ENCODE measurements at regions not wholly inside any gene's neighbourhood (a gene's known extent, or its start where the extent isn't known, plus 50 kb on each side); places are given as distances from the start of the nearest gene placed in this dataset.

DNA sequence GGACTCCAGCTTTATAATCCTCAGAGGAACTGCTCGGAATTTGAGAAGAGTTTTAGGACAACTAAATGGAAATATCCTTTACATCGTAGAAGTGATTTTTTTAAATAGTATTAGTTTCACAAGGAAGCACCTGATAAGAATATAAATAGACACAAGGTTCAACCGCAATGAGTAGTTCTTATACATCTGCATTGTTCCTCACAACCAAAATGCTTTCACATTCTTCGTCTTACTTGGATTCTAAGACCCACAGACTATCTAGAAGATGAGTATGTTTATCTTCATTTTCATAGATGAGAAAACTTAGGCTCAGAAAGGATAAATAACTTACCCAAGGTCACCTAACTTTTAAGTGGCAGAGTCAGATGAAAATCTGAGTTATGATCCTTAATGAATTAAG, 469.0 kb downstream of the GALC start:
- Histone ChIP-seq H3K9me3 (ENCODE audit: control insufficient read depth in 2 of 2, low read length in 2 of 2) (peaks cover 0 to 3% of the 10 kb centered on the region in 2 donors), H3K4me3 (ENCODE audit: low read length in 2 of 2) (no peak overlapping the region), H3K36me3 (ENCODE audit: control insufficient read depth in 2 of 2, insufficient read depth in 2 of 2, low read length in 2 of 2) (no peaks in the 10 kb centered on the region), H3K27me3 (ENCODE audit: control insufficient read depth in 2 of 2, insufficient read depth in 2 of 2, low read length in 2 of 2) (no peaks in the 10 kb centered on the region), H3K27ac (ENCODE audit: low read depth in 2 of 2, low read length in 2 of 2) (no peak overlapping the region), H3K4me1 (ENCODE audit: control insufficient read depth in 2 of 2, insufficient read depth in 2 of 2, low read length in 2 of 2) (no peaks in the 10 kb centered on the region), H3K9ac (ENCODE audit: low read depth in 1 of 2, low read length in 2 of 2) (no peak overlapping the region)

DNA sequence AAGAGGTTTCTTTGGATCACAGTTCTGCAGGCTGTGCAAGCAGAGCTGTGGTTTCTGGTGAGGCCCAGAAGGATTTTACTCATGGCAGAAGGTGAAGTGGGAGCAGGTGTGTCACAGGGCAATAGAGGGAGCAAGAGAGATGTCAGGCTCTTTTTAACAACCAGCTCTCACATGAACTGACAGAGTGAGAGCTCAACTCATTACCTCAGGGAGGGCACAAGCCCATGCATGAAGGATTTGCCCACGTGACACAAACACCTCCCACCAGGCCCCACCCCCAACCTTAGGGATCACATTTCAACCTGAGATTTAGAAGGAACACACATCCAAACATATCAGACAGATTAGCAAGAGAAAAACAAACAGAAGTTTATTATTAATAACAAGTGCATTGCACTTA, 470.4 kb downstream of the GALC start:
- no peaks in the 10 kb centered on the region for H3K4me1 ChIP-seq (ENCODE audit: control insufficient read depth in 2 of 2, insufficient read depth in 2 of 2, low read length in 2 of 2)
- H3K4me3 ChIP-seq (ENCODE audit: low read length in 2 of 2), result no peak overlapping the region
- H3K36me3 ChIP-seq (ENCODE audit: control insufficient read depth in 2 of 2, insufficient read depth in 2 of 2, low read length in 2 of 2), result no peaks in the 10 kb centered on the region
- H3K27ac ChIP-seq (ENCODE audit: low read depth in 2 of 2, low read length in 2 of 2), result no peak overlapping the region
- no peak overlapping the region for H3K9ac ChIP-seq (ENCODE audit: low read depth in 1 of 2, low read length in 2 of 2)
- H3K27me3 ChIP-seq (ENCODE audit: control insufficient read depth in 2 of 2, insufficient read depth in 2 of 2, low read length in 2 of 2), result no peaks in the 10 kb centered on the region
- H3K9me3 ChIP-seq (ENCODE audit: control insufficient read depth in 2 of 2, low read length in 2 of 2), result peaks cover 3% of the 10 kb centered on the region in 2 donors

DNA sequence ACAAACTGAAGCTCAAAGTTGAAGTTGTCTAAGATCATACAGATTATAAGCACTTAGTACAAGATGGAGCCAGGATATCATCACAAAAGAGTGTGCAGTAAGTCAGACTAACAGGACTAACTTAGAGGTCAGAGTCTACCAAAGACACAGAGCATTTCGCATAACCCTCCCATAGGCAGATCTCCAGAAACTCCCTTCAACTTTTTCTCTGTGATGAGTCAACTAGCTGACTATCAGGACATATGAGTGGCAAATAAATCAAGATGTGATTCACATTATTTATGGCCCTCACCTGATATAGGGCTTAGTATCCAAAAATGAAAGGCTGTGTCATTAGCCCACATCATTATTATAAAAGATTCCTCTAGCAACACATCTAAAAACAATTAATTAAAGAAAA, 484.6 kb downstream of the GALC start:
- H3K4me3 ChIP-seq (ENCODE audit: low read length in 2 of 2), result no peak overlapping the region
- no peaks in the 10 kb centered on the region for H3K27me3 ChIP-seq (ENCODE audit: control insufficient read depth in 2 of 2, insufficient read depth in 2 of 2, low read length in 2 of 2)
- no peak overlapping the region for H3K27ac ChIP-seq (ENCODE audit: low read depth in 2 of 2, low read length in 2 of 2)
- no peaks in the 10 kb centered on the region for H3K36me3 ChIP-seq (ENCODE audit: control insufficient read depth in 2 of 2, insufficient read depth in 2 of 2, low read length in 2 of 2)
- H3K9me3 ChIP-seq (ENCODE audit: control insufficient read depth in 2 of 2, low read length in 2 of 2), result peaks cover 0 to 4% of the 10 kb centered on the region in 2 donors
- no peaks in the 10 kb centered on the region for H3K4me1 ChIP-seq (ENCODE audit: control insufficient read depth in 2 of 2, insufficient read depth in 2 of 2, low read length in 2 of 2)
- H3K9ac ChIP-seq (ENCODE audit: low read depth in 1 of 2, low read length in 2 of 2), result no peak overlapping the region

GRCh38 chr14:87503711-87504110, 489.3 kb downstream of the GALC start:
- H3K27me3 ChIP-seq (ENCODE audit: control insufficient read depth in 2 of 2, insufficient read depth in 2 of 2, low read length in 2 of 2), result no peaks in the 10 kb centered on the region
- no peak overlapping the region for H3K27ac ChIP-seq (ENCODE audit: low read depth in 2 of 2, low read length in 2 of 2)
- no peak overlapping the region for H3K4me3 ChIP-seq (ENCODE audit: low read length in 2 of 2)
- no peaks in the 10 kb centered on the region for H3K36me3 ChIP-seq (ENCODE audit: control insufficient read depth in 2 of 2, insufficient read depth in 2 of 2, low read length in 2 of 2)
- peaks cover 0 to 7% of the 10 kb centered on the region in 2 donors for H3K9me3 ChIP-seq (ENCODE audit: control insufficient read depth in 2 of 2, low read length in 2 of 2)
- H3K4me1 ChIP-seq (ENCODE audit: control insufficient read depth in 2 of 2, insufficient read depth in 2 of 2, low read length in 2 of 2), result no peaks in the 10 kb centered on the region
- no peak overlapping the region for H3K9ac ChIP-seq (ENCODE audit: low read depth in 1 of 2, low read length in 2 of 2)

DNA sequence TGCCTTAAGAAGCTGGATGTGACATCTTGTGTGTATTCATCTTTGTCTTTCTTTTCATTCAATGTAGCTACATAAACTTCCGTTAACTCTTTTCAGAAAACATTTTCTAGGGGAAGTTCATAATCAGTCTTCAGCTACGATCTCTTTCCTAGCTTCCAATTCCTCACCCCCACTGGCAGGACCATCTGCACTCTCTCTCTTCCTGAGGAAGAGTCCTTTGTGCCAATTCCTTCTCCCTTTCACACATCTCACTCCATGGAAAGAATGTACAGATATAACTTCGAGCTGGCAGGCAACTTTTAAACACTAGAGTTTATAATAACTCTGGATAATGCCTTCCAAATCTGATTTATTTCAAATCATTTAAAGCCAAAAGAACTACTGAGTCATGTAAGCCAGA, 495.7 kb downstream of the GALC start:
- Histone ChIP-seq H3K36me3 (ENCODE audit: control insufficient read depth in 2 of 2, insufficient read depth in 2 of 2, low read length in 2 of 2) (no peaks in the 10 kb centered on the region), H3K4me1 (ENCODE audit: control insufficient read depth in 2 of 2, insufficient read depth in 2 of 2, low read length in 2 of 2) (no peaks in the 10 kb centered on the region), H3K27ac (ENCODE audit: low read depth in 2 of 2, low read length in 2 of 2) (no peak overlapping the region), H3K27me3 (ENCODE audit: control insufficient read depth in 2 of 2, insufficient read depth in 2 of 2, low read length in 2 of 2) (no peaks in the 10 kb centered on the region), H3K9me3 (ENCODE audit: control insufficient read depth in 2 of 2, low read length in 2 of 2) (peaks cover 0 to 3% of the 10 kb centered on the region in 2 donors), H3K9ac (ENCODE audit: low read depth in 1 of 2, low read length in 2 of 2) (no peak overlapping the region), H3K4me3 (ENCODE audit: low read length in 2 of 2) (no peak overlapping the region)

- peaks cover 0 to 3% of the 10 kb centered on the region in 2 donors for H3K9me3 ChIP-seq (ENCODE audit: control insufficient read depth in 2 of 2, low read length in 2 of 2)
- H3K36me3 ChIP-seq (ENCODE audit: control insufficient read depth in 2 of 2, insufficient read depth in 2 of 2, low read length in 2 of 2), result no peaks in the 10 kb centered on the region
- H3K4me1 ChIP-seq (ENCODE audit: control insufficient read depth in 2 of 2, insufficient read depth in 2 of 2, low read length in 2 of 2), result no peaks in the 10 kb centered on the region
- no peak overlapping the region for H3K9ac ChIP-seq (ENCODE audit: low read depth in 1 of 2, low read length in 2 of 2)
- no peak overlapping the region for H3K27ac ChIP-seq (ENCODE audit: low read depth in 2 of 2, low read length in 2 of 2)
- H3K4me3 ChIP-seq (ENCODE audit: low read length in 2 of 2), result no peak overlapping the region
- no peaks in the 10 kb centered on the region for H3K27me3 ChIP-seq (ENCODE audit: control insufficient read depth in 2 of 2, insufficient read depth in 2 of 2, low read length in 2 of 2)
Measured at GRCh38 chr14:87494010-87494409, 499.0 kb downstream of the GALC start.

DNA sequence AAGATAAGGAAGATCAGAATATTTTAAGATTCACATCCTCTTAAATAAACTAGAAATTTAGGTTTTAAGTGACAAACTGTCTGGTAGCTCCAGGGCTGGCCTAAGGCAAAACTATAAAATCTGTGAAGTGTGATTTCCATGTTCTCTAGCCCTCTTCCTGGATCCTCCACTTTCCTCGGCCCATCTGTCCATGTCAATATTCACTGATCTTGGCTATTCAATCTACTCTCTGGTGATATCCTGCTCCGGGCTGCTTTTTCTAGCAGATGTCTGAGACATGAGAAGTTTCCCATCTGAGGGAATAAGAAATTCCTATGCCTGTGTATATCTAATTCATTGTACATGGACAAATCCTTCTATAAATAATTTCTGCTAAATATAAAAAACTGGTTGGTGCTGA, 500.4 kb downstream of the GALC start:
- Histone ChIP-seq H3K4me1 (ENCODE audit: control insufficient read depth in 2 of 2, insufficient read depth in 2 of 2, low read length in 2 of 2) (no peaks in the 10 kb centered on the region), H3K9ac (ENCODE audit: low read depth in 1 of 2, low read length in 2 of 2) (no peak overlapping the region), H3K27ac (ENCODE audit: low read depth in 2 of 2, low read length in 2 of 2) (no peak overlapping the region), H3K9me3 (ENCODE audit: control insufficient read depth in 2 of 2, low read length in 2 of 2) (peaks cover 3 to 4% of the 10 kb centered on the region in 2 donors), H3K4me3 (ENCODE audit: low read length in 2 of 2) (no peak overlapping the region), H3K36me3 (ENCODE audit: control insufficient read depth in 2 of 2, insufficient read depth in 2 of 2, low read length in 2 of 2) (no peaks in the 10 kb centered on the region), H3K27me3 (ENCODE audit: control insufficient read depth in 2 of 2, insufficient read depth in 2 of 2, low read length in 2 of 2) (no peaks in the 10 kb centered on the region)

DNA sequence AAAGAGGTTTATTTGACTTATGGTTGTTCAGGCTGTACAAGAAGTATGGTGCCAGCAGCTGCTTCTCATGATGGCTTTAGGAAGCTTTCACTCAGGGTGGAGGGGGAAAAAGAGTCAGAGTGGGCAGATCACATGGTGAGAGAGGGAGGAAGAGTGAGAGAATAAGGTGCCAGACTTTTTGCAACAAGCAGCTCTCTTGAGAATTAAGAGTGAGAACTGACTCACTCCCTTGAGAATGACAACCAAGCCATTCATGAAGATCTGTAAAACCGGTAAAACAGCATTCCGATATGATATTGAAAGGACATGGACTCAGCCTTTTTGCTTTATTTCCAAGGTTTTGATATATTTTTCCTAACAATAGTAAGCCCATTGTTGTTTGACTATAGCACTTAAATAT, 501.2 kb downstream of the GALC start:
- H3K4me1 ChIP-seq (ENCODE audit: control insufficient read depth in 2 of 2, insufficient read depth in 2 of 2, low read length in 2 of 2), result no peaks in the 10 kb centered on the region
- no peak overlapping the region for H3K9ac ChIP-seq (ENCODE audit: low read depth in 1 of 2, low read length in 2 of 2)
- H3K27me3 ChIP-seq (ENCODE audit: control insufficient read depth in 2 of 2, insufficient read depth in 2 of 2, low read length in 2 of 2), result no peaks in the 10 kb centered on the region
- no peak overlapping the region for H3K4me3 ChIP-seq (ENCODE audit: low read length in 2 of 2)
- H3K27ac ChIP-seq (ENCODE audit: low read depth in 2 of 2, low read length in 2 of 2), result no peak overlapping the region
- H3K36me3 ChIP-seq (ENCODE audit: control insufficient read depth in 2 of 2, insufficient read depth in 2 of 2, low read length in 2 of 2), result no peaks in the 10 kb centered on the region
- peaks cover 3 to 4% of the 10 kb centered on the region in 2 donors for H3K9me3 ChIP-seq (ENCODE audit: control insufficient read depth in 2 of 2, low read length in 2 of 2)

DNA sequence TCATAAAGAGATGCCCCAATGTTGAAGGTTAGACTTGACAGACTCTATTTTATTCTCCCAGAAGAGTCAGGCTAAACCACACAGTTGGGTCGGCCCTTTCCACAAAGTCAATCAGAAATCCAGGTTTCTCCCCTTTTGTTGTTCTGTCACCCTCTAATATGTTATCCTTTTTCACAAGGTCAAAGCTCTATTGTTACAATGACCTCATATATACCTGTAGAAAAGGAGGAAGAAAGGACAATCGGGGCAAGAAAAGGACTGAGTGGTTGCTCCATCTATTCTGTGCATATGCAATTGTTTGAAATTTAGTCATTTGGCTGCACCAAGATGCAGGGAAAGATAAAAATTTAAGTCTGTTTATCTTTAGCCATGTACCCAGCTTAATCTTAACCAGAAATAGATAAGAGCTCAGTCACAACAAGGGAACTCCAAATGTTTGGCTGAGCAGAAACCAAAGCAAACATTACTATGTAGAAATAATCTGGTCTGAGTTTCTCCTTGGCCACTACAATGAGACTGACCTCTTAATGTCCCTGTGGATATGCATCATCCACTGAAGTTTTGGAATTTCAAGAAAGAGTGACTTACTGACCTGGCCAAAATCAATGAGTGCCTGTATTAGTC, 503.7 kb downstream of the GALC start:
- no peaks in the 10 kb centered on the region for H3K4me1 ChIP-seq (ENCODE audit: control insufficient read depth in 2 of 2, insufficient read depth in 2 of 2, low read length in 2 of 2)
- H3K9me3 ChIP-seq (ENCODE audit: control insufficient read depth in 2 of 2, low read length in 2 of 2), result peaks cover 4 to 5% of the 10 kb centered on the region in 2 donors
- no peak overlapping the region for H3K9ac ChIP-seq (ENCODE audit: low read depth in 1 of 2, low read length in 2 of 2)
- no peaks in the 10 kb centered on the region for H3K36me3 ChIP-seq (ENCODE audit: control insufficient read depth in 2 of 2, insufficient read depth in 2 of 2, low read length in 2 of 2)
- no peak overlapping the region for H3K4me3 ChIP-seq (ENCODE audit: low read length in 2 of 2)
- H3K27ac ChIP-seq (ENCODE audit: low read depth in 2 of 2, low read length in 2 of 2), result no peak overlapping the region
- H3K27me3 ChIP-seq (ENCODE audit: control insufficient read depth in 2 of 2, insufficient read depth in 2 of 2, low read length in 2 of 2), result no peaks in the 10 kb centered on the region

GRCh38 chr14:87483271-87484260, 509.4 kb downstream of the GALC start:
- Histone ChIP-seq H3K27me3 (ENCODE audit: control insufficient read depth in 2 of 2, insufficient read depth in 2 of 2, low read length in 2 of 2) (no peaks in the 10 kb centered on the region), H3K27ac (ENCODE audit: low read depth in 2 of 2, low read length in 2 of 2) (no peak overlapping the region), H3K36me3 (ENCODE audit: control insufficient read depth in 2 of 2, insufficient read depth in 2 of 2, low read length in 2 of 2) (no peaks in the 10 kb centered on the region), H3K4me3 (ENCODE audit: low read length in 2 of 2) (no peak overlapping the region), H3K9me3 (ENCODE audit: control insufficient read depth in 2 of 2, low read length in 2 of 2) (peaks cover 4% of the 10 kb centered on the region in 2 donors), H3K4me1 (ENCODE audit: control insufficient read depth in 2 of 2, insufficient read depth in 2 of 2, low read length in 2 of 2) (no peaks in the 10 kb centered on the region), H3K9ac (ENCODE audit: low read depth in 1 of 2, low read length in 2 of 2) (no peak overlapping the region)
